Omental fat pad (tissue), 3 donors: ENCODE measurements at regions not wholly inside any gene's neighbourhood (a gene's known extent, or its start where the extent isn't known, plus 50 kb on each side); places are given as distances from the start of the nearest gene placed in this dataset.

Source experiments
- ATAC-seq: fragments of 150-250 bp; one replicate; pipeline ENCODE4 v1.9.1; 2016; ENCODE audit warnings: mild to moderate bottlenecking, moderate library complexity; ENCODE audit not compliant: low FRiP score
- DNase-seq: peaks from one replicate; pipeline ENCODE4 v3.0.0-alpha.2; 2019; ENCODE audit warnings: low spot score
- CTCF ChIP-seq, 3 donors: fragments of 450-650 bp; IDR thresholded peaks; one replicate each; pipeline ENCODE4 v1.5.1; 2016 to 2017; ENCODE audit warnings: antibody characterized with exemption in 3 of 3, mild to moderate bottlenecking in 3 of 3, moderate library complexity in 2 of 3

- no peak for ATAC-seq
- TF ChIP-seq CTCF (IDR thresholded peaks at IDR 0.05), result no peak
Measured at GRCh38 chr1:82478916-82479315, 678.2 kb downstream of the ADGRL2 start.

GRCh38 chr1:82472489-82473131 is 671.9 kb downstream of the ADGRL2 start:
- DNase-seq (no peak), ATAC-seq (no peak)
- TF ChIP-seq CTCF (IDR thresholded peaks at IDR 0.05), result no peak

More at GRCh38 chr1:82478916-82479315, 678.2 kb downstream of the ADGRL2 start:
- no peak for DNase-seq

GRCh38 chr1:82466891-82467290 is 666.2 kb downstream of the ADGRL2 start:
- TF ChIP-seq CTCF (IDR thresholded peaks at IDR 0.05), result no peak
- DNase-seq (no peak), ATAC-seq (no peak)

GRCh38 chr1:82466416-82466815 is 665.7 kb downstream of the ADGRL2 start:
- no peak for TF ChIP-seq CTCF (IDR thresholded peaks at IDR 0.05)
- ATAC-seq (no peak), DNase-seq (no peak)

GRCh38 chr1:82465024-82465423 is 664.3 kb downstream of the ADGRL2 start:
- DNase-seq (no peak), ATAC-seq (no peak)
- no peak for TF ChIP-seq CTCF (IDR thresholded peaks at IDR 0.05)

GRCh38 chr1:82464362-82465001 is 663.7 kb downstream of the ADGRL2 start:
- ATAC-seq, result no peak
- DNase-seq, result no peak
- no peak for TF ChIP-seq CTCF (IDR thresholded peaks at IDR 0.05)

GRCh38 chr1:82463951-82464350 is 663.2 kb downstream of the ADGRL2 start:
- ATAC-seq, result no peak
- no peak for DNase-seq
- TF ChIP-seq CTCF (IDR thresholded peaks at IDR 0.05), result no peak
